Activated CD8-positive, alpha-beta memory T cell treated with anti-CD3 and anti-CD28 coated beads for 48 hours (primary cell): ENCODE measurements at regions not wholly inside any gene's neighbourhood (a gene's known extent, or its start where the extent isn't known, plus 50 kb on each side); places are given as distances from the start of the nearest gene placed in this dataset.
"Not testable (repeated sequence)": the region's sequence is repeated elsewhere in the genome, so short reads cannot be mapped to it uniquely, and the experiment has no call there.

ENCODE experiments used
- DNase-seq, 3 experiments: peaks; one replicate each; pipeline ENCODE4 v3.0.0-alpha.2; 2020; ENCODE audit warnings: low read depth in 2 of 3, low spot score in 2 of 3

DNA sequence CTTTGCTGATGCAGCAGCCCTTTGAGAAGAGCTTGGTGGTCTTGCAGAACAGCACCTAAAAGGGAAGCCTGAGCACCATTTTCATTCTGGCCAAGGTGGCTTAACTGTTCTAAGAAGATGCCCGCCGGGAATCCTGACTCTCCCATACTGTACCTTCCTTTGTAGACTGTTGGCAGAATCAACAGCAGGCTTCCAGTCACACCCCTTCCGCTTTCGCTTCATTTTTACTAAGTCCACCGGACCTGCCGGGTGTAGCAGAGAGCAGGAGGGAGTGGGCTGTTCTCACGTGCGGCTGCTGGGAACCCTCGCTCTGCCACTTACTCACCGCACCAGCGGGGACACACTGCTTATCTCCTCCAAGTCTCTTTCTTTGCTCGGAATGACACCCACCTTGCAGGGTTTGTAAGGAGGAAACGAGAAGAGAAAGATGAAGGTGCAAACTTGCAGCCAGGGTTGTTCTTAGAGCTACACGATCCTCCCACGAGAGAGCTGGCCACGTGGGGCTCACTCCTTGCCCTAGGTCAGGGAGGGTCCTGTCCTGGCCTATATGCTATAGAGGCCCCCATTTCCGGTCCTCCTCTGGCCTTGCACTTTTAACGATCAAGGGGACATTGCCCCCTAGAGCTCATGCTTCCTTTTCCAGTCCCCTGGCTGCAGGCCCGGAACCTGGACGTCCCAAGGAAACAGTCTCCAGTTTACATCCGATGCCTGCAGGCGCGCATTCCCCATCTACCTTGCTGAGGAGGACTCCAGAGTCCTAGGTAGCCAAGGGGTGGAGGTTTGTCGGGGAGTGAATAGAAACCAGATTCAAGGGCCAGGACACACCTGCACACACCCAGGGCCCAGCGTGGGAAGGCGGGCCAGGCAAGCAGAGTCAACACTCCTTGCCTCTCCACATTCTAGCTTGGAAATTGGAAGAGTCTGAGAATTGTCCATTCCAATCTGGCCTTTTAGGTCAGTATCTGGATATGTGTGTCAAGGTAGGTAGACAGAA, 453.6 kb downstream of the IRS2 start:
- no peak for DNase-seq

GRCh38 chr13:109331898-109332297, 454.5 kb downstream of the IRS2 start:
- DNase-seq, result no peak

GRCh38 chr13:109331011-109331433, 455.4 kb downstream of the IRS2 start:
- no peak for DNase-seq

DNA sequence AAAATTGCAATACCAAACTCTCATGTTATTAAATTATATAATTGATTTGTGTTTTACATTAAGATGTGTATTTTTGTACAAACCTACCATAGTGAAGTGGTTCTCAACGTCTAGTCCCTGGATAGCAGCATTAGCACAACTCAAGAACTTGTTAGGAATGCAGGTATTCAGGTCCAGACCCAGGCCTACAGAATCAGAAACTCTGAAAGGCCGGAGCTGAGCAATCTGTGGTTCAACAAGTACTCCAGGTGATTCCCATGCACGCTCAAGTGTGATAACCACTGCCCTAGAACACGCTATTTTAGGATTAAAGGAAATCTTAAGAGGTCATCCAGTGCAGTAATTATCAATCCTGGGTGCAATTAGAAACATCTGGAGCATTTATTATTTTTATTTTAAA, 456.3 kb downstream of the IRS2 start:
- DNase-seq, result no peak

DNA sequence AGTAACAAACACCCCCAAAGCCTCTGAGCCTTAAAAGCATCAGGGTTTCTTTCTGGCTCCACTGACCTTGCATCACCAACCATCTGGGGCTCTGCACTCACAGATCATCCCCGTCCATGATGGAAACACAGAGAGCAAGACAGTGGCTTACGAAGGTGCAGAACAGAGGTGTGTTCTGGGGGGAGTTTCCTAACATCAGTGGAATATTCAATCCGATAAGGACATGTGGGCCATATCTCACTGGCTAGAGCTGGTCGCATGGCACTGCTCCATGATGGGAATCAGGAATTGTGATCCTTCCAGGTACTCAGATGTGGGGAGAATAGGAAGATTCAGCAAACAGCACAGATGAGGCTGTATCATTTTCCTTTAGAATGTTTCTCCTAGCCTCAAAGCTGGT, 457.2 kb downstream of the IRS2 start:
- DNase-seq, result no peak

- DNase-seq, result no peak
Observed at GRCh38 chr13:109326601-109327000, 459.8 kb downstream of the IRS2 start.

DNA sequence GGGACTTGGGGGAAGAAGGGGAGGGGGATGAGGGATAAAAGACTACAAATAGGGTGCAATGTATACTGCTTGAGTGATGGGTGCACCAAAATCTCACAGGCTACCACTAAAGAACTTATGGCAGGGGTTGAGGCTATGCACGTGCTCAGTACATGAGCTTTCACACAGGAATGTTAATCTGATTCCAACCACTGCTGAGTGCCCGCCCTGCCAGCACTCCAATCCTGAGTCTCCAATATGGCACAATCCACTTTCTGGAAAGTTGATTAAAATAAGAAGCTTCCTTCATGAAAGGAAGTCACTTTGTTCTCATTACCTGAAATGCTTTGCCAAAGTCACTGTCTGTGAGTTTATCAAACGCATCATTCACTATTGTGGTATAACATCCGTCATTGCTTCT, 463.0 kb downstream of the IRS2 start:
- no peak for DNase-seq

- no peak for DNase-seq
Observed at GRCh38 chr13:109318945-109319590, 467.3 kb downstream of the IRS2 start.

- no peak for DNase-seq
Observed at GRCh38 chr13:109315481-109315880, 470.9 kb downstream of the IRS2 start.

DNA sequence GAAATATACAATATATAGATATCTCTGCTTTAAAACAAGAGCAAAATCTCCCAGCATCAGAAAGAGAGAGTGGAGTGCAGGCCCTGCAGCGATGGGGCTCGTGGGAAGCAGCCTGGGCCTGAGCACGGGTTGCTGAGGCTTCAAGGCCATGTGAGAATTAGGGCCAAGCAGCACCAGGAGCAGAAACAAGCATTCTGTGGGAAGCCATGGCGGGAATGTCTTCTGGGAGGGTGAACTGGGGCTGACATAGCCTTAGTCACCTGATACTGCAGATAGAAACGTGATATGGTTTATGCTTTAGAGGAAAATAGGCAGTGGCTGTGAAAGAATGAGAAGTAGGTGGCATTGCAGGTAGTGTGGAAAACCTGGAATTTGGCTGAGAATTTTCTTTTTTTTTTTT, 472.3 kb downstream of the IRS2 start:
- no peak for DNase-seq

- no peak for DNase-seq
Observed at GRCh38 chr13:109312399-109312798, 474.0 kb downstream of the IRS2 start.

DNA sequence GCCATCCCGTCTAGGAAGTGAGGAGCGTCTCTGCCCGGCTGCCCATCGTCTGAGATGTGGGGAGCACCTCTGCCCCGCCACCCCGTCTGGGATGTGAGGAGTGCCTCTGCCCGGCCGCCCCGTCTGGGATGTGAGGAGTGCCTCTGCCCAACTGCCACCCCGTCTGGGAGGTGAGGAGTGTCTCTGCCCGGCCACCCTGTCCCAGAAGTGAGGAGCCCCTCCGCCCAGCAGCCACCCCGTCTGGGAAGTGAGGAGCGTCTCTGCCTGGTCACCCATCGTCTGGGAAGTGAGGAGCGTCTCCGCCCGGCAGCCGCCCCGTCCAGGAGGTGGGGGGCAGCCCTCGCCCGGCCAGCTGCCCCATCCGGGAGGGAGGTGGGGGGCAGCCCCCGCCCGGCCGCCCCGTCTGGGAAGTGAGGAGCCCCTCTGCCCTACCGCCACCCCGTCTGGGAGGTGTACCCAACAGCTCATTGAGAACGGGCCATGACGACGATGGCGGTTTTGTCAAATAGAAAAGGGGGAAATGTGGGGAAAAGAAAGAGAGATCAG, 474.9 kb downstream of the IRS2 start:
- not testable (repeated sequence) for DNase-seq

DNA sequence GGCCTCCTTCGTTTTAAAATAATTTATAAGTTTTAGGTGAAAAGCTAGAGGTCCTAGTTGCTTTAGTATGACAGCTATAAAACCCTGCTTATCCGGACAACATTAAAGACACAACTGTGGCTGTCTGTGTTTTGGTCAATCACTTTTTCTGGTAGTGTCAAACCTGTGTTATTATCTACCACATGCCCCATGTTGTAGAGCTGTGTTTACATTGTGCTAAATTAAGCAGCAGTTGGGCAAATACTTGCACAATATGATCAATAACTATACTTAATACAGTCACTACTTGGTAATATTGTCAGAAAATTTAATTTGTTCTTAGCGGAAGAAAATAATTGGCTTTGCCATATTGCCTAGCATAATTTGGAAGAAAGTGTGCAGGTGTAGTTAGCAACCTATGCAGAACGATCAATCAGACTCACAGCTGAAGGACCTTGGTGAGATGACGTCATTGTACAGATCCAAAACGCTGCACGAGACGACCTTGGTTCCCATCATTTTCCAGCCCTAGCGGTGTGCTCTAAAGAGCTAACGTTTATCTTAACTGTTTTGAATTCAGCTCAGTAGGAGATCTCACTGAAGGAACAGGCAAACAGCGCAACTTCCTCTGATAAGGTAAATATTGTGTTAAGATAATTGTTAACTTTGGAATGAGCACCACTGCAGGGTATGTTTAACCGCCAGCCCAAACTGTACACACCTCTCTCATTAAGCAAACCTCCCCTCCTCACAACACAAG, 476.6 kb downstream of the IRS2 start:
- no peak for DNase-seq

GRCh38 chr13:109307027-109307426, 479.4 kb downstream of the IRS2 start:
- DNase-seq, result no peak

GRCh38 chr13:109301726-109302125, 484.7 kb downstream of the IRS2 start:
- no peak for DNase-seq

GRCh38 chr13:109301276-109301675, 485.1 kb downstream of the IRS2 start:
- DNase-seq, result no peak

GRCh38 chr13:109297628-109298027, 488.8 kb downstream of the IRS2 start:
- DNase-seq, result no peak

DNA sequence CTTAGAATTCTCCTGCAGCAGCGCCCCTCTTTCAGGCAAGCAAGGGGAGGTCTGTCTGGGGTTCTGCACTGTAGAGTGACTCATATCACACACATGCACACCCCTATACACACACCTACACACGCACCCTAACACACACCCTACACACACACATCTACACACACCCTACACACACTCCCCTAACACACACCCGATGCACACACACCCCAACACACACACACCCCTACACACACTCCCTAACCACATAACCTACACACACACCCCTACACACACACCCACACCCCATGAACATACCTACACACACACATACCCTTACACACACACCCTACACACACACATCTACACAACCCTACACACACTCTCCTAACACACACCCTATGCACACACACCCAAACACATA, 493.2 kb downstream of the IRS2 start:
- DNase-seq, result no peak

GRCh38 chr13:109288151-109288709, 498.2 kb downstream of the IRS2 start:
- no peak for DNase-seq

- DNase-seq, result no peak
Observed at GRCh38 chr13:109287553-109287952, 498.8 kb downstream of the IRS2 start.

DNA sequence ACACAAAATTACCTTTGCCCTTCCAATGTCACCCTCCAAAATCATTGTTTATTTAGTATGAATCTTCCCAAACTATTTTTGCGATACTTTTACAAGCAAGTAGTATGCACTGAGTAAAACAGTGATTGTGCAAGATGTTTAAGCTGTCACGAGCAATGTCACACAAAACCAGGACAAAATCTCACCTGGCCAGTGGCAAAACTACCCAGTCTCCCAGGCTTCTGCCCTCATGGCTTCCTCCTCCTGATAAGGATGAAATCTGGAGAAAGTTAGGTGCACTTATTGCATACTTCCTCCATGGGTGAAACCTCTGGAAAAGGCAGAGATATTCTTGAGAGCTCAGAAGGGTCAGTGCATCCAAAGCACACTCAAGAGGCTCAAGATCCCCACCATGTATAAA, 500.8 kb downstream of the IRS2 start:
- no peak for DNase-seq
